Activated CD8-positive, alpha-beta memory T cell treated with anti-CD3 and anti-CD28 coated beads, Interleukin-2, amount 50 U/mL, for 48 hours (primary cell): ENCODE measurements at regions not wholly inside any gene's neighbourhood (a gene's known extent, or its start where the extent isn't known, plus 50 kb on each side); places are given as distances from the start of the nearest gene placed in this dataset.

Experiments
- DNase-seq: peaks from one replicate; pipeline ENCODE4 v3.0.0-alpha.2; 2020

GRCh38 chr12:46131732-46132469, 136.9 kb downstream of the SLC38A1 start:
- no peak for DNase-seq

- no peak for DNase-seq
Measured at GRCh38 chr12:46127656-46128055, 137.3 kb upstream of the SCAF11 start.

GRCh38 chr12:46126050-46126727, 135.8 kb upstream of the SCAF11 start:
- no peak for DNase-seq

GRCh38 chr12:46124848-46125619, 134.7 kb upstream of the SCAF11 start:
- no peak for DNase-seq

- DNase-seq = no peak
Measured at GRCh38 chr12:46124132-46124847, 133.9 kb upstream of the SCAF11 start.

GRCh38 chr12:46112364-46112763, 122.0 kb upstream of the SCAF11 start:
- no peak for DNase-seq

- DNase-seq = no peak
Measured at GRCh38 chr12:46111715-46112114, 121.3 kb upstream of the SCAF11 start.

GRCh38 chr12:46110928-46111699, 120.7 kb upstream of the SCAF11 start:
- no peak for DNase-seq

GRCh38 chr12:46110223-46110611, 119.8 kb upstream of the SCAF11 start:
- DNase-seq = no peak

- DNase-seq = no peak
Measured at GRCh38 chr12:46109343-46110222, 119.2 kb upstream of the SCAF11 start.

- no peak for DNase-seq
Measured at GRCh38 chr12:46108721-46109120, 118.3 kb upstream of the SCAF11 start.

GRCh38 chr12:46107591-46107990, 117.2 kb upstream of the SCAF11 start:
- no peak for DNase-seq

GRCh38 chr12:46105735-46106134, 115.4 kb upstream of the SCAF11 start:
- DNase-seq = no peak

GRCh38 chr12:46103559-46104383, 113.4 kb upstream of the SCAF11 start:
- no peak for DNase-seq

- DNase-seq = no peak
Measured at GRCh38 chr12:46101485-46101869, 111.1 kb upstream of the SCAF11 start.

- no peak for DNase-seq
Measured at GRCh38 chr12:46100551-46101484, 110.4 kb upstream of the SCAF11 start.

GRCh38 chr12:46089414-46090162, 99.2 kb upstream of the SCAF11 start:
- DNase-seq = no peak

GRCh38 chr12:46087916-46088439, 97.6 kb upstream of the SCAF11 start:
- no peak for DNase-seq
